HG02885 (cell line): ENCODE measurements at regions not wholly inside any gene's neighbourhood (a gene's known extent, or its start where the extent isn't known, plus 50 kb on each side); places are given as distances from the start of the nearest gene placed in this dataset.

ENCODE experiments used
- ATAC-seq: cut with Tn5 transposase; IDR thresholded peaks from one replicate; pipeline ENCODE4 v1.9.1; 2021; ENCODE audit warnings: mild to moderate bottlenecking; ENCODE audit not compliant: unreplicated experiment, poor library complexity

DNA sequence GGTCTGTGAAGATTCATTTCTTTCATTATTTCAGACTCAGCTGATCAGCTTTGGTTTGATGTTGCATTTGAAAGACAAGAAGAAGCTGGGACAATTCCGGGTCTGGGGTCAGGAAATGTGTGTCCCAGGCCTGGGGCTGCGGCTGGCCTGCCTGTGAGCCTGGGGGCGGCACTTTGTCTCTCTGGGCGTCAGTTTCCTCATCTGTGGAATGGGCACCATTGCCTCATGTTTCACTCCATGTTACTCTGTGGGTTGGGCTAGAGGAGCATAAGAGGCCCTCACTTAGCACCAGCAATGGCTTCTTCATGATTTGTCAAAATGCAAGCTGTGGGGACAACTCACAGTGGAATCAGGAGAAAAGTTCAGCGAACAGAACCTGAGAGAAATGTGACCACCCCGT is 570.1 kb downstream of the VRK1 start:
- no peak for ATAC-seq

DNA sequence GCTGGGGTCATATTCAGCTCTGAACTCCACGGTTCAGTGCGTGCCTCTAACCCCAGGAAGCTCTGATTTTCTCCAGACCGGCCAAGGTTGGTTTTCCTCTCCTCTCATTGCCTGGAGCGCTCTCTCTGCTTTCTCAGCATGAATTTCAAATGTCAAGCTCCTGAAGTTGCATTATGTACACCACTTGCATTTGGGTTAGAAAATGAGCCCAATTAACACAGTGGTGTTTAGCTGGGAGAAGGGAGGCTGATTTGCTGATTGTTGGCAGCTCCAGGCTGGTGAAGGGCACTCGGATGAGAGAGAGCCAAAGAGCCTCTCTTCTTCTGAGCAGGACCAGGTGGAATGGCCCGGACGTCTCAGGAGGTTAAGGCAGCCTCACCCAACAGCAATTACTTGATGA is 570.9 kb downstream of the VRK1 start:
- no peak for ATAC-seq

DNA sequence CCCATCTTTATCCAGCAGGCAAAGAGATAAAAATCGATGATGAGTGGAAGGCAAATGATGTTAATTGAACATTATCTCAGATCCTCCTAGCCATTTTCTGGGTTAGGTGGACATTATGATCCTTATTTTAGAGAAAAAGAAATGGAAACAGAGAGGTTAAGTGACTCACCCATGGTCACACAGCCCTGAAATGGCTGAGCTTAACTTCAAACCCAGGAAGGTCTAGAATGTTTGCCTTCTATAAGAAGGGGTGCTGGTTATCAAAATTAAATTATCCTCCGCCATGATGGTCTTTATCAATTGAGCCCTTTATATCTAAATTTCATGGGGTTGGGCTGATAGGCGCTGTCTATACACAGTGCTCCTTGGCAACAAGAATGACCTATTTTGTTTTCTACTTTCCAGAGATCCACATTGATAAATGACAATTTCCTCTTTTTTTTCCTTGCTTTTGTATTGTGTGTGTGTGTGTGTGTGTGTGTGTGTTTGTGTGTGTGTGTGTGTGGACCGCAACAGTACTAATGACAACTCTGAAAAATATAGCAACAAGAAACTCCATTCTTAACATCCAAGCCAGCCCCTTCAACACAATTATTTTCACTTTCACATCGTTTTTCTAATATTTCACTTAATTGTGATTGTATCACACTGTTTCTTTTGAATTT is 571.9 kb downstream of the VRK1 start:
- ATAC-seq = no peak

- ATAC-seq = no peak
These were observed 572.7 kb downstream of the VRK1 start for GRCh38 chr14:97369901-97370300.

DNA sequence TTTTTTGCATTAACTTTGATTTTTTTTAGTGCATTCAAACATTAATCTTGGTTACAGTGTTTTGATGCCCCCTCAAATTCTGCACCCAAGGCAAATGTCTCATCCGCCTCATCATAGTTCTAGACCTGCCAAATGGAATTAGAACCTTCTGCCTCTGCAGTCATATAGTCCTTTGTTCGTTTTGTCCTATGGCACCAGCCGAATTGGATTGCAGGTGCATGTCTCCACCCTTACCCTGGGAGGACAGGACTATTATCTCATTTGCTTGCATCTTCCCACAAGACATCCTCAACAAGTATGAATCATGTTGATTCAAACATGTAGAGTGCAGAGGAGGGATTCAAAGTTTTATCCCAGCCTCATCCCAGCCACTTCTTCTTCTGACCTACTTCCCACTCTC is 579.1 kb downstream of the VRK1 start:
- ATAC-seq = no peak

DNA sequence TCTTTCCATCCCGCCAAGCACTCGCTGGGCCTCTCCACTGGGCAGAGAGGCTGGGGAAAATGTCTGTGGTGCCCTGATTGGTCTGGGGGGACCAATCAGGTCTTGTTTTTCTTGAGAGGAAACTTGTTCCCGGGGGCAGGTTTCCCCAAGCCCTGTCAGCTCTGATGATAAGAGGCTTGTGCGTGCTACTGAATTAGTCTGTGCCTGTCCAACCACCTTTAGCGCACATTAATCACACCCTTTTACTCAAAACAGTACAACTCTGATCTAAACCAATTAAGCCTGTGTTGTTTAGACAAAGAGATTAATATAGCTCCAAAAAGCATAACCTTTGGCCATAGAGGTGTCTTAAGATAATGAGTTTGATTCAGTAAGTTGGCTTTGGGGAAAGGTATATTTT is 580.4 kb downstream of the VRK1 start:
- no peak for ATAC-seq

- no peak for ATAC-seq
These were observed 581.9 kb downstream of the VRK1 start for GRCh38 chr14:97379091-97379531.

DNA sequence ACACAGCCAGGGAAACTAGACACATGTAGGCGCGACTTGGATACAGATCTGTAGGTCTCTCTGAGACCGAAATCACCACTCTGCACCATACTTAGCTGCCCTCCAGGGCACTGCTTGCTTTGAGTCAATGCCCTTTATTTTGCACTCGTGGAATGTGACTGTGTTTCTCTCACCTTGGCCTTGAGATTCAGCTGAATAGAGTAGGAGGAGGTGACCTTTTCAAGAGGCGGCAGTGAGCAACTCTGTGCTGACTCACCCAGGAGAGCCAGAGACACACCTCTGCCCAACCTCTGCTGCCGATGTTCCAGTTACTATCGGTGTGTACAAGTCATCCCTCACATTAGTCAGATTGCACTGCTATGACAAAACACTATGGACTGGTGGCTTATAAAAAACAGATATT is 583.4 kb downstream of the VRK1 start:
- no peak for ATAC-seq

GRCh38 chr14:97381309-97381708 is 584.1 kb downstream of the VRK1 start:
- no peak for ATAC-seq

- ATAC-seq = no peak
These were observed 585.5 kb downstream of the VRK1 start for GRCh38 chr14:97382616-97383226.

GRCh38 chr14:97385727-97386126 is 588.5 kb downstream of the VRK1 start:
- ATAC-seq = no peak

- ATAC-seq = no peak
These were observed 590.2 kb downstream of the VRK1 start for GRCh38 chr14:97387252-97387874.

GRCh38 chr14:97388408-97388807 is 591.2 kb downstream of the VRK1 start:
- ATAC-seq = no peak

DNA sequence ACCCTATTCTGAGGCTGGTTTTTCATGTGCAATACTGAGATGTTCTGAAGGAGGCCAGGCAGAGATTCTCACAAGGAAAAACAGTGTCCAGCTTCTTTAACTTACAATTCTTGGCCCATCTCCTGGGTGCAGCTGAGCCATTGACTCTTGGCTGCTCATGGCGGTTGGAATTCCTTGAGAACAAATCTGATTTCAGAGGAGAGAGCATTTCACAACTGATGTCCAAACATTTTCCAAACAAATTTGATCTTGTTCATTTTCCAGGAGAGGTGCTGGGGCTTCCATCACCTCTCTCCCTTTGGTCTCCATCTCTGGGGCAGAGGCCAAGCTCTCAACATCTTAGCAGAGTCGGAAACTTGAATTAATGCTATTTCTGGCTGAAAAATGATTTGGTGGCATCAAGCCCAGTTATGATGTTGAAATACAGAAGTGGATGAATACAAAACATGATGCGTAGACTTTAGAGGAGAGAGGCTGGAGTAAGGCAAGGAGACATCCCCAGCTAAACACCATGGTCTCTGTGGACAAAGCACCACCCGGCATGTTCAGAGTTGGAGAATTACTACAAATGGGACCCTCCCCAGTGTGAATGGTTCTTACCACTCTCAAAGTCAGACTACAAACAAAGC is 593.0 kb downstream of the VRK1 start:
- ATAC-seq = no peak

DNA sequence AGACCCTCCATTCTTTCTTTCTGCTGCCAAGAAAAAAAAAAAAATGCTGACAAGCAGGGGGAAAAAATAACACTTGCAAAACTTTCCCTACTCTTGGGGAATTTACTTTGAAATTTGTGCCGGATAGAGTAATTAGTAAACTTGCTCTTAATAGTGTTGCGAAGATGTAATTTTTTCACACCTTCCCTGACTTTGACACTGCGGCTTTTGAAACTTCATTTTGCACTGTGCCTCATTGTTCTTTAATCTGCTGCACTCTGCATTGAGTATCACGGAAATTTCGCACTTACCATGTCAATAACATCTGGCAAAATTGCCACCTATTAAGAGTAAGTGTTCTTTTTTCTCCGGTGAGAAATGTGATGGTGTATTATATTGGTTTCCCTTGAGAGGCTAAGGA is 596.1 kb downstream of the VRK1 start:
- no peak for ATAC-seq

DNA sequence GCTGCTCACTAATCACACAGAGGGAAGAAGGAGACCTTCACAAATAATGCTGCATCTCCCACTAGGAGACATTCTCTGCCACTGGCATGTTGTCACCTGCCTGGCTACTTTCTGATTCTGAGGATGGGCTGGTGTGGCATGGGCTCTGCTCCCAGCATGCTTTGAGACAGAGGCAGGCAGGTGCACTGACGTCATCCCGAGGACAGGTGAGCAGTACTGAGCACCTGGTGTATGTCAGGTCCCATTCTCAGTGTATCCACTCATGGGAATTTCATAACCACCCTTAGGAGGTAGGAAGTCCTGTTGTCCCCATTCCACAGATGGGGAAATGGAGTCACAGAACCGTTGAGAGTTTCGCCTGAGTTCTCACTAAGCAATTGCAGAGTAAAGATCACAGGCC is 597.9 kb downstream of the VRK1 start:
- no peak for ATAC-seq

DNA sequence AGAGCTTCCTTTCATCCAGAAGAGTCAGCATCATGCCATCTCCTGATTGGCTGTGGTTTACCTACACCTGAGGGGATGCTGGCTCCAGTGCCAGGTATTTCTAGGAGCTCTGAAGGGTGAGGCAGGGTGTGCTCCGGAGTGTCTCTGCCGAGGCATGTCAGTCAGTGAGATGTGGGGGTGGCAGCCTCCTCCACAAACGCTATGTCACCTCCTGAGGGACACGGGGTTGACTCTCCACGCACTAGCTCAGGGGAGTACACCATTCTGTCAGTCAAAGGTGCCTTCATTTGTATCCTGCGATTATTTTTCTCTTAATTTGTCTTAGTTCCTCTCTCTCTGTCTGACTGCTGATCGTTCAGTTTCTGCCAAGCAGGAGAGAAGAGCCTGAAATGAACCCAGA is 604.5 kb downstream of the VRK1 start:
- ATAC-seq = no peak

- no peak for ATAC-seq
These were observed 605.1 kb downstream of the VRK1 start for GRCh38 chr14:97402279-97402678.

DNA sequence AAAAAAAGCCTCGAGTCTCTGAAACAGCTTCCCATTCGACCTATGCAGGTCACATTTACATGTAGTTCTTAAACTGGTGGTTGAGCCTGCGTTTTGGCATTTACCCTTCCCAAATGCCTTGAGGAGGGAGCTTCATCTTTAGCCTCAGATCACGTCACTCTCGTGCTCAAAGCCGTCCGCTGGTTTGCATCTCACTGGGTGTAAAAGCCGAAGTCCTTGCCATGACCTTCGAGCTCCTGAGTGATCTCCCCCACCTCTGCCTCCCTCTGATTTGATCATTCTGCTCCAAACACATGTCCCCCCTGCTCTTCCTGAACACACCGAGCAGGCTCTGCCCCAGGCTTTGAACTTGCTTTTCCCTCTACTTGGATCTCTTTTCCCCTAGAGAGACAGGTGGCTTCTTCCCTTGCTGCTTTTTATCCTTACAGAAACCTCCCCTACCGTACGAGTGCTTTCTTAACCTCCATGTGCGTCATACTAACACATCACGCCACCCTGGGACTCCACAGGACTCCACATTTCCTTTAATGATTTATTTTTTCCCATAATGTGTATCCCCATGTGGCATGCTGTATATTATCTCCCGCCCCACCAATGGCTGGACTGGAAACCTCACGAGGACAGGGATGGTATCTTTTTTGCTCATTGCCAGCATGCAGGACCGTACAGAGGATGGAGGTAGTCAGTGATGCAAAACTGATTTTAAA is 610.7 kb downstream of the VRK1 start:
- ATAC-seq = no peak

- no peak for ATAC-seq
These were observed 611.3 kb downstream of the VRK1 start for GRCh38 chr14:97408503-97408902.
